8988T (cell line): ENCODE measurements at regions not wholly inside any gene's neighbourhood (a gene's known extent, or its start where the extent isn't known, plus 50 kb on each side); places are given as distances from the start of the nearest gene placed in this dataset.

Source experiments
- DNase-seq: peaks from one replicate; pipeline ENCODE4 v3.0.0; 2011

- DNase-seq, result no peak
Observed at GRCh38 chr18:6465281-6465680, 50.6 kb upstream of the L3MBTL4 start.

GRCh38 chr18:6476190-6476589 lies 61.5 kb upstream of the L3MBTL4 start:
- DNase-seq, result no peak

- no peak for DNase-seq
Observed at GRCh38 chr18:6476880-6477279, 62.2 kb upstream of the L3MBTL4 start.

- no peak for DNase-seq
Observed at GRCh38 chr18:6478121-6478520, 63.4 kb upstream of the L3MBTL4 start.

- DNase-seq, result no peak
Observed at GRCh38 chr18:6479699-6480098, 65.0 kb upstream of the L3MBTL4 start.

- peak; percentile 77 for DNase-seq
Observed at GRCh38 chr18:6482198-6482977, 67.7 kb upstream of the L3MBTL4 start.

- DNase-seq, result no peak
Observed at GRCh38 chr18:6484659-6485058, 69.9 kb upstream of the L3MBTL4 start.

- DNase-seq, result no peak
Observed at GRCh38 chr18:6486313-6486712, 71.6 kb upstream of the L3MBTL4 start.

GRCh38 chr18:6486764-6487426 lies 72.2 kb upstream of the L3MBTL4 start:
- DNase-seq, result no peak

- DNase-seq, result no peak
Observed at GRCh38 chr18:6487968-6488367, 73.3 kb upstream of the L3MBTL4 start.

GRCh38 chr18:6488956-6489355 lies 74.2 kb upstream of the L3MBTL4 start:
- DNase-seq, result no peak

- no peak for DNase-seq
Observed at GRCh38 chr18:6489977-6490376, 75.3 kb upstream of the L3MBTL4 start.

GRCh38 chr18:6493194-6493593 lies 78.5 kb upstream of the L3MBTL4 start:
- no peak for DNase-seq

- no peak for DNase-seq
Observed at GRCh38 chr18:6495536-6495935, 80.8 kb upstream of the L3MBTL4 start.

- DNase-seq, result no peak
Observed at GRCh38 chr18:6497543-6497942, 82.8 kb upstream of the L3MBTL4 start.

- no peak for DNase-seq
Observed at GRCh38 chr18:6498289-6498856, 83.7 kb upstream of the L3MBTL4 start.

- DNase-seq, result no peak
Observed at GRCh38 chr18:6504605-6505497, 90.1 kb upstream of the L3MBTL4 start.

GRCh38 chr18:6505498-6505875 lies 90.8 kb upstream of the L3MBTL4 start:
- no peak for DNase-seq

- no peak for DNase-seq
Observed at GRCh38 chr18:6509417-6509816, 94.7 kb upstream of the L3MBTL4 start.

- no peak for DNase-seq
Observed at GRCh38 chr18:6509832-6510231, 95.1 kb upstream of the L3MBTL4 start.

GRCh38 chr18:6520901-6521300 lies 106.2 kb upstream of the L3MBTL4 start:
- no peak for DNase-seq

GRCh38 chr18:6521803-6522418 lies 107.2 kb upstream of the L3MBTL4 start:
- DNase-seq, result no peak

- no peak for DNase-seq
Observed at GRCh38 chr18:6525604-6526003, 110.9 kb upstream of the L3MBTL4 start.
